Endothelial cell of umbilical vein (primary cell): ENCODE measurements at regions not wholly inside any gene's neighbourhood (a gene's known extent, or its start where the extent isn't known, plus 50 kb on each side); places are given as distances from the start of the nearest gene placed in this dataset.

Experiments
- BruUV-seq: library from RNA; stranded (reverse); fragments of 400-500 nt; replicated peaks from 2 replicates; lab custom pipeline; 2021; lab: Mats Ljungman, UMichigan
- CTCF ChIA-PET: fragments of 300-600, 350-600 bp; sonication (Branson Sonifier 250); formaldehyde crosslinking; loops from one replicate; lab custom pipeline; 2021; ENCODE audit warnings: antibody characterized with exemption, inconsistent platforms; lab: Charles Lee
- POLR2A ChIA-PET: fragments of 300-600, 350-600 bp; sonication (Branson Sonifier 250); formaldehyde crosslinking; loops from one replicate; lab custom pipeline; 2021; ENCODE audit warnings: antibody characterized with exemption, inconsistent platforms; lab: Charles Lee
- DNase-seq: peaks from one replicate; pipeline ENCODE4 v3.0.0-alpha.2; 2011; ENCODE audit warnings: low read depth, low spot score
- FAIRE-seq: peaks from 2 replicates; lab custom pipeline; 2011; peaks lifted over from hg19 to GRCh38; lab: Jason Lieb, UNC
- H2AFZ ChIP-seq: 2 replicates; pipeline ENCODE4 v1.6.0; 2012; ENCODE audit warnings: low read depth, low read length, control low read depth, inconsistent platforms
- H3K27ac ChIP-seq: 2 replicates; pipeline ENCODE4 v1.5.1; 2011; ENCODE audit warnings: low read depth, mild to moderate bottlenecking, control low read depth, low read length, moderate library complexity; ENCODE audit not compliant: insufficient read depth
- H3K27me3 ChIP-seq, 2 experiments: 2 replicates each; pipeline versions ENCODE4 v1.6.0 to v1.6.1; 2011; ENCODE audit warnings: low read length in 2 of 2, mixed read lengths in 1 of 2; ENCODE audit not compliant: control insufficient read depth in 2 of 2, insufficient read depth in 2 of 2
- H3K36me3 ChIP-seq, 2 experiments: 2 replicates in 1 of 2; 3 replicates in 1 of 2; pipeline ENCODE4 v1.5.1; 2011; ENCODE audit warnings: low read length in 2 of 2, mild to moderate bottlenecking in 1 of 2, moderate library complexity in 1 of 2; ENCODE audit not compliant: control insufficient read depth in 2 of 2, insufficient read depth in 2 of 2; ENCODE audit errors: extremely low read depth in 1 of 2
- H3K4me1 ChIP-seq: 3 replicates; pipeline ENCODE4 v1.5.1; 2011; ENCODE audit warnings: mild to moderate bottlenecking, low read length; ENCODE audit not compliant: control insufficient read depth, insufficient read depth; ENCODE audit errors: extremely low read depth
- H3K4me2 ChIP-seq: 2 replicates; pipeline ENCODE4 v1.6.1; 2011; ENCODE audit warnings: low read length, control low read depth, mixed read lengths; ENCODE audit not compliant: insufficient read depth
- H3K4me3 ChIP-seq, 3 experiments: fragments of 200-600 bp in 1 of 3; sonication (generic), shearing (Covaris generic) in 1 of 3; replicated peaks in 1 of 3; 2 replicates each; pipeline ENCODE4 v1.5.1; 2011 to 2016; ENCODE audit warnings: control low read depth in 3 of 3, low read length in 3 of 3, mild to moderate bottlenecking in 2 of 3, inconsistent platforms in 1 of 3, low read depth in 1 of 3, moderate library complexity in 1 of 3; ENCODE audit not compliant: insufficient read depth in 1 of 3
- H3K79me2 ChIP-seq: 2 replicates; pipeline ENCODE4 v1.6.0; 2012; ENCODE audit warnings: low read length, inconsistent platforms; ENCODE audit not compliant: control insufficient read depth, insufficient read depth
- H3K9ac ChIP-seq: replicated peaks from 2 replicates; pipeline ENCODE3; 2011; ENCODE audit warnings: low read length, control low read depth; ENCODE audit not compliant: insufficient read depth; ENCODE audit errors: extremely low read depth
- H3K9me1 ChIP-seq: replicated peaks from 3 replicates; pipeline ENCODE4 v1.6.0; 2011; ENCODE audit warnings: mild to moderate bottlenecking, low read length; ENCODE audit not compliant: control insufficient read depth, insufficient read depth; ENCODE audit errors: extremely low read depth
- H3K9me3 ChIP-seq: replicated peaks from 2 replicates; pipeline ENCODE4 v1.5.1; 2012; ENCODE audit warnings: low read length, inconsistent platforms; ENCODE audit not compliant: control insufficient read depth, insufficient read depth
- H4K20me1 ChIP-seq: replicated peaks from 2 replicates; pipeline ENCODE3; 2011; ENCODE audit warnings: mild to moderate bottlenecking, low read length; ENCODE audit not compliant: control insufficient read depth, insufficient read depth; ENCODE audit errors: extremely low read depth
- EZH2 ChIP-seq: IDR thresholded peaks from 2 replicates; pipeline ENCODE4 v1.6.1; 2012; ENCODE audit warnings: borderline replicate concordance, low read depth, mild to moderate bottlenecking, moderate library complexity, low read length, inconsistent platforms; ENCODE audit not compliant: severe bottlenecking
- GATA2 ChIP-seq: IDR thresholded peaks from 2 replicates; pipeline ENCODE4 v1.7.0; 2011; ENCODE audit warnings: low read depth, mild to moderate bottlenecking, moderate library complexity, mixed read lengths, low read length; ENCODE audit not compliant: insufficient read length, insufficient read depth
- JUN ChIP-seq: IDR thresholded peaks from 2 replicates; pipeline ENCODE4 v1.6.1; 2011; ENCODE audit warnings: borderline replicate concordance, low read depth; ENCODE audit not compliant: insufficient read length, insufficient read depth
- POLR2A ChIP-seq: IDR thresholded peaks from 2 replicates; pipeline ENCODE4 v1.6.1; 2012; ENCODE audit warnings: low read depth, mild to moderate bottlenecking, control low read depth, low read length
- POLR2AphosphoS5 ChIP-seq: IDR thresholded peaks from 2 replicates; pipeline ENCODE4 v1.6.1; 2012; ENCODE audit warnings: low read depth, mild to moderate bottlenecking, control low read depth, low read length, moderate library complexity; ENCODE audit not compliant: insufficient read depth
- dilution Hi-C: fragments of 300-500 bp; cut with MboI; formaldehyde crosslinking; loops from one replicate; pipeline ENCODE4 v1.15.0; 2019; ENCODE audit warnings: low sequenced_read_pairs; ENCODE audit not compliant: extremely low pct_ligation_motif_present
- intact Hi-C: fragments of 100-400 bp; cut with micrococcal nuclease; formaldehyde crosslinking; loops from one replicate; pipeline ENCODE4 v1.10.0; 2022
- TF ChIP-seq, protein P1 (sequence below), 2 donors: IDR thresholded peaks; 1 replicate in 1 of 2; 2 replicates in 1 of 2; pipeline ENCODE4 v1.5.1; 2011; ENCODE audit warnings: low read length in 2 of 2, mild to moderate bottlenecking in 2 of 2, moderate library complexity in 2 of 2, control low read depth in 1 of 2, inconsistent platforms in 1 of 2, low read depth in 1 of 2; ENCODE audit not compliant: insufficient read depth in 1 of 2; ENCODE audit errors: extremely low read depth in 1 of 2
- TF ChIP-seq, protein P2 (sequence below): IDR thresholded peaks from 2 replicates; pipeline ENCODE4 v1.6.1; 2011; ENCODE audit not compliant: insufficient read depth, insufficient read length

DNA sequence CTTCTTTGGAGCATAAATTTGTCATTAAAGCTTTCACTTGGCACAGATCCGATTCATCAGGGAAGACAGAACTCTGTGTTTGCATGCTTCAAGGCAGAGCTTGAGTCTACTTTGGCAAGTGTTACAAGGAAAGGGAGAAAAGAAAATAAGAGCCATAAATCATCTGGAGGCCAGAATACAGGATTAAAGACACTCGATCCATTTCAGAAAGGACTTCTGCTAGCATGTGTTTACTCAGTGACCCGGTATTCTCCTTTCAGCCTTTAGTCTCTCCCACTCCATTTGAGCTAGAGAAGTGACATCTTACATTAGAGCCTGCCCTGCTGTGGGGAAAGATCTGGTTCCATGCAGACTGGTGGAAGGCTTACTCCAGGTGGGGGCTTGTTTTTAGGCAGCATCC lies 306.4 kb downstream of the KLF5 start:
- Histone ChIP-seq H3K27ac (no peak overlapping the region), H3K9me3 (no peaks in the 10 kb centered on the region), H3K36me3 (no peaks in the 10 kb centered on the region), H3K9me1 (no peaks in the 10 kb centered on the region), H3K79me2 (no peaks in the 10 kb centered on the region), H3K4me2 (no peak overlapping the region), H2AFZ (no peak overlapping the region), H3K27me3 (no peaks in the 10 kb centered on the region), H3K4me1 (no peaks in the 10 kb centered on the region), H3K4me3 (no peak overlapping the region), H4K20me1 (no peaks in the 10 kb centered on the region), H3K9ac (no peak overlapping the region)
- FAIRE-seq (no peak), DNase-seq (no peak)
- TF ChIP-seq POLR2AphosphoS5 (no peak), POLR2A (no peak), EZH2 (no peak), JUN (no peak), GATA2 (no peak)
- TF ChIP-seq, protein P1, sequence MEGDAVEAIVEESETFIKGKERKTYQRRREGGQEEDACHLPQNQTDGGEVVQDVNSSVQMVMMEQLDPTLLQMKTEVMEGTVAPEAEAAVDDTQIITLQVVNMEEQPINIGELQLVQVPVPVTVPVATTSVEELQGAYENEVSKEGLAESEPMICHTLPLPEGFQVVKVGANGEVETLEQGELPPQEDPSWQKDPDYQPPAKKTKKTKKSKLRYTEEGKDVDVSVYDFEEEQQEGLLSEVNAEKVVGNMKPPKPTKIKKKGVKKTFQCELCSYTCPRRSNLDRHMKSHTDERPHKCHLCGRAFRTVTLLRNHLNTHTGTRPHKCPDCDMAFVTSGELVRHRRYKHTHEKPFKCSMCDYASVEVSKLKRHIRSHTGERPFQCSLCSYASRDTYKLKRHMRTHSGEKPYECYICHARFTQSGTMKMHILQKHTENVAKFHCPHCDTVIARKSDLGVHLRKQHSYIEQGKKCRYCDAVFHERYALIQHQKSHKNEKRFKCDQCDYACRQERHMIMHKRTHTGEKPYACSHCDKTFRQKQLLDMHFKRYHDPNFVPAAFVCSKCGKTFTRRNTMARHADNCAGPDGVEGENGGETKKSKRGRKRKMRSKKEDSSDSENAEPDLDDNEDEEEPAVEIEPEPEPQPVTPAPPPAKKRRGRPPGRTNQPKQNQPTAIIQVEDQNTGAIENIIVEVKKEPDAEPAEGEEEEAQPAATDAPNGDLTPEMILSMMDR (IDR thresholded peaks at IDR 0.05; ENCODE audit: extremely low read depth in 1 of 2, insufficient read depth in 1 of 2, low read depth in 1 of 2, low read length in 2 of 2): no peak
- TF ChIP-seq, protein P2, sequence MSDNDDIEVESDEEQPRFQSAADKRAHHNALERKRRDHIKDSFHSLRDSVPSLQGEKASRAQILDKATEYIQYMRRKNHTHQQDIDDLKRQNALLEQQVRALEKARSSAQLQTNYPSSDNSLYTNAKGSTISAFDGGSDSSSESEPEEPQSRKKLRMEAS: no peak
- dilution Hi-C loops: no loop called here
- intact Hi-C loops: no loop called here
- POLR2A ChIA-PET: no interaction called here
- CTCF ChIA-PET: no interaction called here
- no TSS peak for BruUV-seq
